Erythroblast (primary cell): ENCODE measurements at regions not wholly inside any gene's neighbourhood (a gene's known extent, or its start where the extent isn't known, plus 50 kb on each side); places are given as distances from the start of the nearest gene placed in this dataset.

ENCODE experiments used
- GATA1 ChIP-seq: IDR thresholded peaks from 2 replicates; pipeline ENCODE4 v1.6.1; 2011; ENCODE audit warnings: low read depth, mild to moderate bottlenecking, control low read depth, low read length, moderate library complexity
- POLR2A ChIP-seq: IDR thresholded peaks from 2 replicates; pipeline ENCODE4 v1.6.1; 2011; ENCODE audit warnings: mild to moderate bottlenecking, low read length

- TF ChIP-seq POLR2A (no peak), GATA1 (no peak)
These were observed 506.0 kb downstream of the GBE1 start for GRCh38 chr3:81255463-81255862.
